ENCODE measurements at regions not wholly inside any gene's neighbourhood (a gene's known extent, or its start where the extent isn't known, plus 50 kb on each side); places are given as distances from the start of the nearest gene placed in this dataset.
A peak's percentile ranks its signal among the peaks of the same experiment; 100 is the strongest.
"Not testable (repeated sequence)": the region's sequence is repeated elsewhere in the genome, so short reads cannot be mapped to it uniquely, and the experiment has no call there.

DNA sequence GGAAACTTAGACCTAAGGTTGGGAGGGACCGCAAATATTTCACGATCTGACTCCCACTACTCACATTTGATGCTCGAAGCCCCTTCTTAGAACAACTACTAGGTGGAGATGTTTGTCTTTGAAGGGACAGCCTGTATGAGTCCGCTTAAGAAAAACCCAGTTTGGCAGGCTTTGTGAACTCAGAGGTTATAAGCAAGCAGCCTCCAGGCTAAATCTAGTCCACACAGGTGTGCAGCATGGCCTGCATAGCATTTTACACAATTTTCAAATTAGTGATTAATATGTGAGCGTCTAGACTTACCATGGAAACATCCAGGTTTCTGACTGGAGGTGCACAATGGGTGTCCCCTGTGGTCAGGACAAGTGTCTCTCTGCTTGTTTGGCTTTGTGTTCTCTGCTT lies 127.1 kb downstream of the KIF4B start:
- Histone ChIP-seq H3K4me3 (replicated peaks; ENCODE audit: low read depth, low read length) (no peak overlapping the region), H3K27me3 (replicated peaks; ENCODE audit: control insufficient read depth, insufficient read depth, low read length) (no peaks in the 10 kb centered on the region; the same call in 1 of the 2 replicates), H3K36me3 (ENCODE audit: control insufficient read depth, insufficient read depth, low read length) (no peaks in the 10 kb centered on the region)
- TF ChIP-seq, protein P1, sequence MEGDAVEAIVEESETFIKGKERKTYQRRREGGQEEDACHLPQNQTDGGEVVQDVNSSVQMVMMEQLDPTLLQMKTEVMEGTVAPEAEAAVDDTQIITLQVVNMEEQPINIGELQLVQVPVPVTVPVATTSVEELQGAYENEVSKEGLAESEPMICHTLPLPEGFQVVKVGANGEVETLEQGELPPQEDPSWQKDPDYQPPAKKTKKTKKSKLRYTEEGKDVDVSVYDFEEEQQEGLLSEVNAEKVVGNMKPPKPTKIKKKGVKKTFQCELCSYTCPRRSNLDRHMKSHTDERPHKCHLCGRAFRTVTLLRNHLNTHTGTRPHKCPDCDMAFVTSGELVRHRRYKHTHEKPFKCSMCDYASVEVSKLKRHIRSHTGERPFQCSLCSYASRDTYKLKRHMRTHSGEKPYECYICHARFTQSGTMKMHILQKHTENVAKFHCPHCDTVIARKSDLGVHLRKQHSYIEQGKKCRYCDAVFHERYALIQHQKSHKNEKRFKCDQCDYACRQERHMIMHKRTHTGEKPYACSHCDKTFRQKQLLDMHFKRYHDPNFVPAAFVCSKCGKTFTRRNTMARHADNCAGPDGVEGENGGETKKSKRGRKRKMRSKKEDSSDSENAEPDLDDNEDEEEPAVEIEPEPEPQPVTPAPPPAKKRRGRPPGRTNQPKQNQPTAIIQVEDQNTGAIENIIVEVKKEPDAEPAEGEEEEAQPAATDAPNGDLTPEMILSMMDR (IDR thresholded peaks at IDR 0.05; ENCODE audit: insufficient read depth, low read length, poor library complexity, severe bottlenecking): no peak
- DNase-seq (ENCODE audit: extremely low read depth, insufficient read length): no peak

DNA sequence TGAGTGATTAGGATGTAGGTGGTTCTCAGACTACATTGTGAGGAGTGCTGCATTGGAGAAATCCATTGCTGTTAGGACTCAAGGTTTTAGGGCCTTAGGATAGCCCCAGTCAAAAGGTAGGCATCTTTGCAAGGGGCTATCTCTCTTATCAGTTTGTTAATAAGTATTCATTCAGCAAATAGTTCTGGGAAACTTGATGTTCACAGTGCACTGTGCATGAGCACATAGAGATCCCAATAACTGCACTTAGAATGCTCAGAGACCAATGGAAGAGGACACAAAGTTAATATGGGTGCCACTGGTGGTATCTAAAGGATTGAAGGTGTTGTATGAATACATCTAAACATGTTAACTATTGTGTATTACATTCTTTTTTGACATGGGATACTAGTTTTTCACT lies 131.4 kb downstream of the KIF4B start:
- no peak for DNase-seq (ENCODE audit: extremely low read depth, insufficient read length)
- TF ChIP-seq, protein P1 (IDR thresholded peaks at IDR 0.05; ENCODE audit: insufficient read depth, low read length, poor library complexity, severe bottlenecking): no peak

DNA sequence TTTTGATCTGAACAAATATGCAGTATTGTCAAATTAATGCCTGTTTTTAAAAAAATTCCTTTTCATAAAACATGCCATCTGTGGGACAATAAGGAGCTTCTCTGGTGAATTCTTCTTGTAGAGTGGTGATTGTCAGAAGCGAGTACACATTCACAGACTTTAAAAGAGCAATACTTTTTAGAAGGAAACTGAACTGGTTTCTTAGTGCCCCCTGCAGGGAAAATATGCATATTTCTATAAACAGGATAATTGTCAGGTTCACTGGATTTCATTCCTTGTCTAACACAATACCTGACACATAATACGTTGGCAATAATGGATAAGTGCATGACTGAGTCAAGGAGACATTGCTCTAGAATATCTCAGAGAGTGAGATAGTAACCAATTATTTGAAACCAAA lies 133.7 kb downstream of the KIF4B start:
- H3K4me3 ChIP-seq (replicated peaks; ENCODE audit: low read depth, low read length): no peak overlapping the region
- DNase-seq (ENCODE audit: extremely low read depth, insufficient read length): no peak
- TF ChIP-seq, protein P1 (IDR thresholded peaks at IDR 0.05; ENCODE audit: insufficient read depth, low read length, poor library complexity, severe bottlenecking): peak; percentile 35

More for the DNA sequence above, 131.4 kb downstream of the KIF4B start:
- Histone ChIP-seq H3K4me3 (replicated peaks; ENCODE audit: low read depth, low read length) (no peak overlapping the region), H3K27me3 (replicated peaks; ENCODE audit: control insufficient read depth, insufficient read depth, low read length) (no peaks in the 10 kb centered on the region; the same call in 1 of the 2 replicates), H3K36me3 (ENCODE audit: control insufficient read depth, insufficient read depth, low read length) (no peaks in the 10 kb centered on the region)

DNA sequence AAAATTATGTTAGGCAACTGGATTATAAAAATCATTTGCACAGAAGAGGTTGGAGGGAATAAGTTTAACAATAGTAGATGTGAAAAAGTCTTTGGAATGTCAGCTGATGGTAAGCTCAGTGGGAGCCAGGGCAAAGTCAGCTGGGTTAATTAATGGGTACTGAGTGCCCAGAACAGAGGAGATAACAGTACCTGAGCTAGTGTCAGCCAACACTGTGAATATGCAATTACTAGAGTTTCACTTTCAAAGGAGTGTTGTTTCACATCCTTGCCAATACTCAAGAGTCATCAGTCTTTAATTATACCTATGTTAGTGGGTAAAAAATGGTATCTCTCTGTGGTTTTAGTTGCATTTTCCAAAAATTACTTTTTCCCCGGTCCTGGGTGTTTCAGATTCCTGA lies 135.1 kb downstream of the KIF4B start:
- no peaks in the 10 kb centered on the region; the same call in 1 of the 2 replicates for H3K27me3 ChIP-seq (replicated peaks; ENCODE audit: control insufficient read depth, insufficient read depth, low read length)
- no peak for DNase-seq (ENCODE audit: extremely low read depth, insufficient read length)
- TF ChIP-seq, protein P1 (IDR thresholded peaks at IDR 0.05; ENCODE audit: insufficient read depth, low read length, poor library complexity, severe bottlenecking): no peak
- no peaks in the 10 kb centered on the region for H3K36me3 ChIP-seq (ENCODE audit: control insufficient read depth, insufficient read depth, low read length)
- H3K4me3 ChIP-seq (replicated peaks; ENCODE audit: low read depth, low read length): no peak overlapping the region

More for the DNA sequence above, 133.7 kb downstream of the KIF4B start:
- Histone ChIP-seq H3K36me3 (ENCODE audit: control insufficient read depth, insufficient read depth, low read length) (no peaks in the 10 kb centered on the region), H3K27me3 (replicated peaks; ENCODE audit: control insufficient read depth, insufficient read depth, low read length) (no peaks in the 10 kb centered on the region; the same call in 1 of the 2 replicates)

DNA sequence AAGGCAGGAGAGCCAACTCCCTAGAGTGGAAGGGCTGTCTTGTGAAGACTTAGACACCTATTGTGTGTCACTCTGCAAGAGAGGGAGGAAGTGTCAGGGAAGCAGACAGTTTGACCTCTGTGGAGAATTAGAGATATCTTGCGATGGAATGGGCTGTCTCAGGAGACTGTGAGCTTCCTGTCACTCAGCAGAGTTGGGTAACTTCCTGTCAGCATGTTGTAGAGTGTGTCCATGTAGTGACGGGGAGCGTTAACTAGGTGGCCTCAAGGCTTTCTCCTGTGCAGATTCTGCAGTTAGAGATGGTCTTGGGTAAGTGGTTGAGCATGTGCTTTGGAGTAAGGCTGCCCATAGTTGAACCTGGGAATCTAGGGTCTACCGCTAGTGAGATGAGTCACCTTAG lies 136.5 kb downstream of the KIF4B start:
- H3K36me3 ChIP-seq (ENCODE audit: control insufficient read depth, insufficient read depth, low read length): no peaks in the 10 kb centered on the region
- H3K4me3 ChIP-seq (replicated peaks; ENCODE audit: low read depth, low read length): no peak overlapping the region
- DNase-seq (ENCODE audit: extremely low read depth, insufficient read length): no peak
- no peaks in the 10 kb centered on the region; the same call in 1 of the 2 replicates for H3K27me3 ChIP-seq (replicated peaks; ENCODE audit: control insufficient read depth, insufficient read depth, low read length)
- TF ChIP-seq, protein P1 (IDR thresholded peaks at IDR 0.05; ENCODE audit: insufficient read depth, low read length, poor library complexity, severe bottlenecking): no peak

DNA sequence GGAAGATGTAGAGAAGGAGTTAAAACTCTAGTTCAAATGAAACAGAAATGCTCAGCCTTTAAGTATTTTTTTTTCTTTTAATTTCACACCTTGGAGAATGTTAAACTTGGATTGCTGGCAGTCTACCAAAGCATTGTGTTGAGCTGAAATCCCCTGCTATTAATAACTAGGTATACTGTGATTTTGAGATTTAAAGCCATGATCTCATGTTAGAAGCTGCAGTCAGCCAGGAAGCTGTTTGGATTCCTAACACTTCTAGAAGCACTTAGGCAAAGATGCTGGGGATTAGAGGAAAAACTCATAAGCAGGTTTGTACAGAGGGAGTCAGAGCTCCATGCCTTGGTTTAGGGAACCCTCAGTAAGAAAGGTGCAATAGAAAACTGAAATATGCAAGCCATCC lies 141.4 kb downstream of the KIF4B start:
- H3K27me3 ChIP-seq (replicated peaks; ENCODE audit: control insufficient read depth, insufficient read depth, low read length): no peaks in the 10 kb centered on the region

DNA sequence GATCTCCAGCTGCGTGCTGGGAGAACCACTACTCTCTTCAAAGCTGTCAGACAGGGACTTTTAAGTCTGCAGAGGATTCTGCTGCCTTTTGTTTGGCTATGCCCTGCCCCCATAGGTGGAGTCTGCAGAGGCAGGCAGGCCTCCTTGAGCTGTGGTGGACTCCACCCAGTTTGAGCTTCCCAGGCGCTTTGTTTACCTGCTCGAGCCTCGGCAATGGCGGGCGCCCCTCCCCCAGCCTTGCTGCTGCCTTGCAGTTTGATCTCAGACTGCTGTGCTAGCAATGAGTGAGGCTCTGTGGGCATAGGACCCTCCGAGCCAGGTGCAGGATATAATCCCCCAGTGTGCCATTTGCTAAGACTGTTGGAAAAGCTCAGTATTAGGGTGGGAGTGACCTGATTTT lies 149.5 kb downstream of the KIF4B start:
- not testable (repeated sequence) for DNase-seq (ENCODE audit: extremely low read depth, insufficient read length); H3K36me3 ChIP-seq (ENCODE audit: control insufficient read depth, insufficient read depth, low read length); H3K4me3 ChIP-seq (replicated peaks; ENCODE audit: low read depth, low read length); H3K27me3 ChIP-seq (replicated peaks; ENCODE audit: control insufficient read depth, insufficient read depth, low read length)

More for the DNA sequence above, 141.4 kb downstream of the KIF4B start:
- no peak for DNase-seq (ENCODE audit: extremely low read depth, insufficient read length)
- no peak overlapping the region for H3K4me3 ChIP-seq (replicated peaks; ENCODE audit: low read depth, low read length)
- no peaks in the 10 kb centered on the region for H3K36me3 ChIP-seq (ENCODE audit: control insufficient read depth, insufficient read depth, low read length)
- TF ChIP-seq, protein P1 (IDR thresholded peaks at IDR 0.05; ENCODE audit: insufficient read depth, low read length, poor library complexity, severe bottlenecking): no peak

All from GM06990 (cell line).